ENCODE measurements at regions not wholly inside any gene's neighbourhood (a gene's known extent, or its start where the extent isn't known, plus 50 kb on each side); places are given as distances from the start of the nearest gene placed in this dataset.
A peak's percentile ranks its signal among the peaks of the same experiment; 100 is the strongest.

GRCh38 chr12:124395284-124395752, 100.4 kb downstream of the RFLNA start:
- DNase-seq (ENCODE audit: low spot score), result no peak

GRCh38 chr12:124394462-124395128, 99.7 kb downstream of the RFLNA start:
- no peak for DNase-seq (ENCODE audit: low spot score)

- no peak for DNase-seq (ENCODE audit: low spot score)
Measured at GRCh38 chr12:124393831-124394230, 98.9 kb downstream of the RFLNA start.

- no peak for DNase-seq (ENCODE audit: low spot score)
Measured at GRCh38 chr12:124393414-124393790, 98.5 kb downstream of the RFLNA start.

DNA sequence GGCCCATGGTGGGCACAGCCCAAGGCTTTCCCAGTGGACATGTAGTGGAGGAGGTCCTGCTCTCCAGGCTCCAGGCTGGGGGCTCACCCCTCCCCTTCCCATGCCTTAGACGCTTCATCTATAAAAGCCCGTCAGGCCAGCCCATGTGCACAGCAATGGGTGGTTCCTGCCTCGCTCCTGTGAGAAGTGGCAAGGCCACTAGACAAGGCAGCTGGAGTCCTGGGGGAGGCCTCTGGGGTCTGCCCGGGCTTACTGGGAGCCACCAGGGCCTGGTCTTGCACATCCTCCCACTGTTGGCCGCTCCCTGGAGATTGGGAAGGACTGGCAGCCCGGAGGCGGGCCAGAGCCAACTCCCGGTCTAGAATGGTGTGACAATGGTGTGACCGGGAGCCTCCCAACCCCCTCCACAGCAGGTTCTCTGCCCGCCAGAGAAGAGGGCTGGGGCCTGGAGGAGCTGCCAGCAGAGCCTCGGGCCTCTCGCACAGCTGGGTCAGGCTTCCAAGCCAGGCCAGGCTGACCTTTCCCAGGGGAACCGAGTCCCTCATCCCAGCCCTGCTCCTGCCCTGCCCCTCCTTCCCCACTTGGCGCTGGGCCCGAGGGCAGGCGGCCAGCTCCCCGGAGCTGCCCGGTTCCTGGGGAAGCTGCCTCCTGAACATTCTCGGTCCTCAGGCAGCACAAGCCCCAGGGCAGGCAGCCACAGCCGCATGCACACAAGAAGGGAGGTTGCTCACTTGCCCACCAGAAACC, 97.9 kb downstream of the RFLNA start:
- DNase-seq (ENCODE audit: low spot score), result no peak

GRCh38 chr12:124392271-124392666, 97.4 kb downstream of the RFLNA start:
- no peak for DNase-seq (ENCODE audit: low spot score)

GRCh38 chr12:124391340-124392261, 96.7 kb downstream of the RFLNA start:
- DNase-seq (ENCODE audit: low spot score), result no peak

DNA sequence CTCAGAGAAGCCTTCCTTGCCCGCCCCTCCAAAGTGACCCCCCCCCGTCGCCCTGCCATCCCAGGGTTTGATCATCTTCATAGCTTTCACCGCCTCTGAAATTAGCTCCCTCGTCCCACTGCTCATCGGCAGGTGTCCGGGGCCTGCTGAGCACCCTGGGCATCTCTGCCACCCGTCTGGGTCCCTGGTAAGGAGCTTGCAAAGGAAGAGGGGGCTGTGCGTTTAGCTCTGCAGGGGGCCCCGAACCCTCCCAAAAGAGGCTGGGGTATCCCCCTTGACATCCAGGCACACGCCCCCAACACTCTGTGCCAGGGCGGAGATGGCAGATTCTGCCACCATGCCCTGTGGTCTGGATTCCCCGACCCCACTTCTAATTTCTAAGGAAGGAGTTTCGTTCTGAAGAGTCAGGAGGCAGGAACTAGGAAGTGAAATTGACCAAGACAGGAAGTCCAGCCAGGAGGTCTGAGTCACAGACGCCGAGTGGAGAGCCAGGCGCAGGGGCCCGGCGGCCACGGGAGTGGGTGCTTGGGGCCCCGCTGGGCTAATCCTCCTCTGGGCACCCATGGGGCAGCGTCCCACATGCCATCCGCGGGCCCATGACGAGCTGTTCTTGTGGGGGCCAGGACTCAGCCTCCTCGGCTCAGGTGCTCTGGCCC, 95.7 kb downstream of the RFLNA start:
- DNase-seq (ENCODE audit: low spot score), result no peak

- DNase-seq (ENCODE audit: low spot score), result peak; percentile 63
Measured at GRCh38 chr12:124389725-124390441, 95.0 kb downstream of the RFLNA start.

- peak; percentile 66 for DNase-seq (ENCODE audit: low spot score)
Measured at GRCh38 chr12:124389138-124389724, 94.3 kb downstream of the RFLNA start.

- peak; percentile 83 for DNase-seq (ENCODE audit: low spot score)
Measured at GRCh38 chr12:124388679-124389137, 93.8 kb downstream of the RFLNA start.

- DNase-seq (ENCODE audit: low spot score), result no peak
Measured at GRCh38 chr12:124388038-124388671, 93.3 kb downstream of the RFLNA start.

- DNase-seq (ENCODE audit: low spot score), result no peak
Measured at GRCh38 chr12:124387528-124387911, 92.6 kb downstream of the RFLNA start.

GRCh38 chr12:124386661-124387527, 92.0 kb downstream of the RFLNA start:
- DNase-seq (ENCODE audit: low spot score), result no peak

DNA sequence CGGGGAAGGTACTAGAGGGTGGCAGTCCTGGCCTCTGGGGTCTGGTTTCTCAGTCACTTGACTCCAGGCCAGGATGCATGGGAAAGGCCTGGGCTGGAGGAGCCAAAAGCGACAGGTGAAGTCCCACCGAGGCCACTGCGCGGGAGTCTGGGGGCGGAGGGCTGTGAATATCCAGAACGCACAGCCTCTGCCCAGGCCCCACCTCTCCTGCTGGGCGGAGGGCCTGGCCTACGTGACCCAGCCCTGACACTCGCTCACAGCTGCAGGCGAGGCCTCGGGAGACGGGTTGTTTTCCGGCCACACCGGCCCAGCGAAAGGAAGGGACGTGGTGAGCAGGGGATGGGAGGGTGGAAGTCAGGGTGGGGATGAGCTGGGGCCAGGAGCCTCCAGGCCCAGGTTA, 91.2 kb downstream of the RFLNA start:
- DNase-seq (ENCODE audit: low spot score), result no peak

DNA sequence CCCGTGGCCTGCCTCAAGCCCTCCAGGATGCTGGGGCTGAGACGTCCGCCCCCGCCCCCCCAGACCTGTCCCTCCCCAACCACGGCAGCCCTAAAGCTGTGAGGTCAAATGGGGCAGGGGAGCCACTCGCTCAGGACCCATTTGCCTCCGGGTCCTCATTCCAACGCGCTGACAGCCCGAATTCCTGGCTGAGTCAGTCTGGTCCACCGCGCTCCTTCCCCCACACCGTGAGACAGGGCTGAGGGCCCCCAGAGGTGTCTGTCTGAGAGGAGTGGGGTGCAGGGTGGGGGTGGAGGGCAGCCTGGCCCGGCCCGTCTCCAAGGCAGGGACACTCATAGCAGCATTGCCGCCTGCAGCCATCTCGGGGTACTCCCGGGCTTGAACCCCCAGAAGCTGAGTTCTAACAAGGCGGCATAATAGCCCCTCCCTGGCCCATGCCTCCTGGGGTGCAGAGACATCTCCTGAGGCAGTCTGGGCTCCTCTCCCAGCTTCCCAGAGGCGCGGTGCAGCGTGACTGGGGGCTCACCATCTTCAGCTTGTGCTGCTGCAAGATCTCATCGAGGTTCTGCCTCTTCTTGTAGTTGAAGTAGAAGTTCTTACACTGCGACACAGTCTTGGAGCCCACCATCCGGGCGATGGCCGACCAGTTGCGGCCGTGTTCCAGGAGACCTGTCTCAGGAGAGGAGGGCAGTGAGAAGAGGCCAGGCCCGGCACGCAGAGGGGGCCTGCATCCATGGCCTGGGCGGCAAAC, 90.5 kb downstream of the RFLNA start:
- no peak for DNase-seq (ENCODE audit: low spot score)

DNA sequence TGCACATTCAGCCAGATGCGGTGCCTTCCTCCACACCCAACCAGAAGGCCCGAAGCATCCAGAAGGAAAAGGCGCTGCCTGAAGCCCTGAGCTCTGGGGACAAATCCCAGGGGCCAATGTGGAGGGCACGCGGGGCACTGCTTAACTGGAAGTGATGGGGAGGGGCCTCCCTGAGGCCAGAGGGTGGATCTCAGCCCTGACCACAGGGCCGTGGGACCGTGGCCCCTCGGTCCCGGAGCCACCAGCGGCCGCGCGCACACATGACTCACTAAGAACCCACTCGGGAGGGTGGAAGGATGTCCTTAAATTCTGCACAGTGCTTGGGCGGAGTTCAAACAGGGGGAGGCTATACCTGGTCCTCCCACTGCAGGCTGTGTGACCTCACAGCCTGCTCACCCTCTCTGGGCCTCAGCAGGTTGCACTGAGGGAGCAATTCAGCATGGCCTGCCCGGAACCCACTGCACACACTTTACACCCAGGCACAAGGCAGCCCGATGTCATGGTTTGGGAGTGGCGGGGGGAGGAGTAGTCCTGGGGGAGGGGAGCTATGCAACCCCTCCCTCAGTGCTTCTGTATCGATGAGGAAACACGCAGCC, 89.5 kb downstream of the RFLNA start:
- no peak for DNase-seq (ENCODE audit: low spot score)

DNA sequence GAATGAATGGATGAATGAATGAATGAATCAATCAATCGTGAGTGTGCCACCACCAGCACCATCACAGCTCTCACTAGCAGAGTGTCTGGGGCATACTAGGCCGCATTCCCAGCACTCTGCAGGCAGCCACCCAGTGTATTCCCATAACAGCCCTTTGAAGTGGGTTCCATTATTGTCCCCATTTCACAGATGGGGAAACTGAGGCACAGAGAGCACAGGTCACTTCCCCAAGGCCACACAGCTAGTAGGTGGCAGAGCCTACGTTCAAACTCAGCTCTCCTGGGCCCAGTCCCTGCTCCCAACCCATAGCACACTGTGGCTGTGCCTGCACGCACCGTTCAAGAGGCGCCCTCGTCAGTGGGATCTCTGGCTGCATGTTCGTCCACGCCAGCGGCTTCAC, 88.1 kb downstream of the RFLNA start:
- no peak for DNase-seq (ENCODE audit: low spot score)

All from HuH-7.5 (cell line).